GM21723 (cell line): ENCODE measurements at regions not wholly inside any gene's neighbourhood (a gene's known extent, or its start where the extent isn't known, plus 50 kb on each side); places are given as distances from the start of the nearest gene placed in this dataset.

Experiments
- ATAC-seq: cut with Tn5 transposase; IDR thresholded peaks from one replicate; pipeline ENCODE4 v1.9.1; 2021; ENCODE audit warnings: mild to moderate bottlenecking, moderate library complexity; ENCODE audit not compliant: unreplicated experiment

- ATAC-seq, result no peak
These were observed 309.7 kb upstream of the PLET1 start for GRCh38 chr11:112570333-112570732.

GRCh38 chr11:112579282-112579681 is 318.6 kb upstream of the PLET1 start:
- ATAC-seq, result no peak

- no peak for ATAC-seq
These were observed 320.2 kb upstream of the PLET1 start for GRCh38 chr11:112580864-112581263.

GRCh38 chr11:112581747-112582146 is 321.1 kb upstream of the PLET1 start:
- ATAC-seq, result peak; percentile 41

GRCh38 chr11:112582366-112582765 is 321.7 kb upstream of the PLET1 start:
- ATAC-seq, result no peak

GRCh38 chr11:112583261-112583893 is 322.7 kb upstream of the PLET1 start:
- peak; percentile 85 for ATAC-seq

- no peak for ATAC-seq
These were observed 324.0 kb upstream of the PLET1 start for GRCh38 chr11:112584672-112585071.

GRCh38 chr11:112587664-112588063 is 327.0 kb upstream of the PLET1 start:
- no peak for ATAC-seq

- no peak for ATAC-seq
These were observed 327.6 kb upstream of the PLET1 start for GRCh38 chr11:112588252-112588694.

- no peak for ATAC-seq
These were observed 328.5 kb upstream of the PLET1 start for GRCh38 chr11:112589155-112589554.

- no peak for ATAC-seq
These were observed 330.1 kb upstream of the PLET1 start for GRCh38 chr11:112590764-112591163.

GRCh38 chr11:112593440-112593839 is 332.8 kb upstream of the PLET1 start:
- ATAC-seq, result no peak

- no peak for ATAC-seq
These were observed 335.7 kb upstream of the PLET1 start for GRCh38 chr11:112596324-112596723.

- no peak for ATAC-seq
These were observed 336.7 kb upstream of the PLET1 start for GRCh38 chr11:112597286-112597790.

- ATAC-seq, result no peak
These were observed 338.6 kb upstream of the PLET1 start for GRCh38 chr11:112599265-112599664.

- no peak for ATAC-seq
These were observed 339.3 kb upstream of the PLET1 start for GRCh38 chr11:112599856-112600533.

GRCh38 chr11:112605093-112605666 is 344.5 kb upstream of the PLET1 start:
- no peak for ATAC-seq

- ATAC-seq, result no peak
These were observed 346.0 kb upstream of the PLET1 start for GRCh38 chr11:112606656-112607055.

GRCh38 chr11:112608509-112608908 is 347.8 kb upstream of the PLET1 start:
- no peak for ATAC-seq

- no peak for ATAC-seq
These were observed 349.8 kb upstream of the PLET1 start for GRCh38 chr11:112610494-112610893.

- ATAC-seq, result no peak
These were observed 350.0 kb upstream of the NCAM1 start for GRCh38 chr11:112610996-112611750.
